GM21825 (cell line): ENCODE measurements at regions not wholly inside any gene's neighbourhood (a gene's known extent, or its start where the extent isn't known, plus 50 kb on each side); places are given as distances from the start of the nearest gene placed in this dataset.
"Not testable (repeated sequence)": the region's sequence is repeated elsewhere in the genome, so short reads cannot be mapped to it uniquely, and the experiment has no call there.

Experiments
- ATAC-seq: cut with Tn5 transposase; IDR thresholded peaks from one replicate; pipeline ENCODE4 v1.9.1; 2021; ENCODE audit warnings: mild to moderate bottlenecking, moderate library complexity; ENCODE audit not compliant: unreplicated experiment

GRCh38 chr12:90515199-90516175 is 439.5 kb downstream of the CCER1 start:
- peak; percentile 97 for ATAC-seq

DNA sequence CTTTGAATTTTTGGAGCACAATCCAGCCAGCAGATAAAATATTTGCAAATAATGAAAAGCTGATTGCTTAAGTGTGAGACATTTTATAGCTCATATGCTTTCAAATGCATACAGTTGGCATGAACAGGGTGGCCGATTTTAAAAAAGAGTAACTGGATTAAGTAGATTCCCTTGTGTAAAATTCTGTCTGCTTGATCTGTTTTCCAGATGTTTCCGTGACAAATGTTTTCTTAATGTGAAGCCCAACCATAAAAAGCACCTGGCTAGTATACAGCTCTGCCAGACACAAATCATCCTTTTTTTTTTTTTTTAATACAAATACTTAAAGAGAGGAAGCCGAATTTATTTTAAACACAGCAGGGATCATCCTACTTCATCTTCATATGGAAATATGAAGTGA is 440.7 kb downstream of the CCER1 start:
- no peak for ATAC-seq

DNA sequence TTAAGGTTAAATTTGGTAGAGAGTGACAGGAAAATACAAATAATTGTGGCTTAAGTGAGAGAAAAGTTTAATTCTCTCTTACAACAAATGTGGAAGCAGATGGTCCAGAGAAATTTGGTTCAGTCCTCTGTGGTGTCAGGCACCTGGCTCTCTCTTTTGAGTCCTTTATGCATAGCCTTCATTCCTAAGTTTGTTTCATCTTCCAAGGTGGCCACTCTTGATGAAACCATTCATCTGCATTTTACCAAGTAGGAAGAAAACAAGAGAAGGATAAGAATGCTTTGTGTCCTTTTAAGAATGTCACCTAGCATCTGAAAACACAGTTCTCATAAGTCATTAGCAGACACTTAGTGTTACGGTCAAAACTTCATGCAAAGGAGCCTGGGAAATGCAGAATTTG is 442.5 kb downstream of the CCER1 start:
- no peak for ATAC-seq

- ATAC-seq, result no peak
Measured at GRCh38 chr12:90510948-90511347, 444.0 kb downstream of the CCER1 start.

DNA sequence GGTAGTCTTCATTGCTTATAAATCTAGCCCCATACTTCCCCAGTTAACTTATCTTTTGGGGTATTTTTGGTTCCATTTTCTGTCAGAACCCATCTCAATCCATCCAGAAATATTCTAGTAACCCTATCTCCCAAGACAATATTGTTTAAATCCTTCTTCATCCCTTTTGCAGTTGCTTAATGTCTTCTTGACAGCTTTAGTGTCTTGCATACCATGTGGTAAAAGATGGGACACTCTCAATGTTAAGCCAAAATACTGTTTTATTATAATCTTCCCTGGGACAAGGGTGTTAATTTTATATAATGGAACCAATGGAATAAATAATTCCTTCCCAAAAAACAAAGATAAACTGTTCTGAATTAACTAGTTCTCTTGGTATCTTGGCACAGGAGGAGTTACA is 450.2 kb downstream of the CCER1 start:
- no peak for ATAC-seq

GRCh38 chr12:90502070-90502469 is 452.9 kb downstream of the CCER1 start:
- no peak for ATAC-seq

- no peak for ATAC-seq
Measured at GRCh38 chr12:90501412-90501811, 453.6 kb downstream of the CCER1 start.

- ATAC-seq, result no peak
Measured at GRCh38 chr12:90499795-90500194, 455.2 kb downstream of the CCER1 start.

DNA sequence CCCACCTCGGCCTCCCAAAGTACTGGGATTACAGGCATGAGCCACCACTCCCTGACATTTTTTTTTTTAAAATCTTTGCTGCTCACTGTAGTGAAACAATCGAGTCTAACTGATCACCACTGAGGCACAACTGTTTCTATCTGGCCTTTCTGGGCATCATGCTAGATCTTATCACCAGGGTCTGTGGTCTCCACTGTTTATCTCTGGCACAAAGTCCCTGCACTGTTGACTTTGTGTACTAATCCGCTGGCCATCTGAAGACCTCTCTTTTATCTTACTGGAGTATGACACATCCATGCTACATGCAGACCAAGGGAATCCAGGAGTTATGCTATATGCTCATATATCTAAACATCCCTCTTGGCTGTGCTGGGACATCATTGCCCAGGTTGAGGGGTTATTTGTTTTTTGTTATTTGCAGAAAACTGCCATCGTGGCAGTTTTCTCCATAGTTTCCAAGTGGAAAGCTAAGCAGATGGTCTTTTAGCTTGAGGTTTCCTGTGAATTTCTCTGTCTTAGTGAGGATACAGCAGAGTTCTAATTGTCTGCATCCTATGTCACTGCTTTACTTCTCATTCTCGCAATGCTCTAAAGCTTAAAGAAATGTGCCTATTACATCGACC is 456.9 kb downstream of the CCER1 start:
- no peak for ATAC-seq

DNA sequence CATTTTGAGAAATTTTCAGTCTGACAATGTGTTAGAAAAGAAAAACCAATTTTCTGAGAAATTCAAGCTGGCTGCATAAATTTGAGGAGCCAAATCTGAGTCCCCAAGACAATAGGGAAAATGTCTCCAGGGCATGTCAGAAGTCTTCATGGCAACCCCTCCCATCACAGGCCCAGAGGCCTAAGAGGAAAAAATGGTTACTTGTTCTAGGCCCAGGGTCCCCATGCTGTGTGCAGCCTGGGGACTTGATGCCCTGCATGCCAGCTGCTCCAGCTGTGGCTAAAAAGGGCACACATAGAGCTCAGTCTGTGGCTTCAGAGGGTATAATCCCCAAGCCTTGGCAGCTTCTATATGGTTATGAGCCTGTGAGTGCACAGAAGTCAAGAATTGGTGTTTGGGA is 464.6 kb downstream of the CCER1 start:
- no peak for ATAC-seq

DNA sequence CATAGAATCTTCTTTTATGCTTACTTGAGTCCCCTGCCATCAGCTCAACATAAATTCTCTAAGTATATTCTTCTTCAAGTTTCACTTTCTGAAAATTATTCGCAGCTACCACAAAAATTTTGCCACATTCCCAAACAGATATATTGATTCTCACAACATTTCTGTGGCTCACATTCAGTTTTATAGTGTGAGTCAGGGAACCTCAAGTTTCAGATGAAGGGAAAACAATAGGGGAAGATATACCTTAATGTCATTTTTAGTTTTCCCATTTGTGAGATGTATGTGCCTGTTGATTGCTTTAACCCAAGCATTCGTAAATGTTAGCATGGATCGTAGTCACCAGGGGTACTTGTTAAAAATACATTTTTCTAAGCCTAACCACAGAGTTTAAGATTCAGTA is 465.8 kb downstream of the CCER1 start:
- no peak for ATAC-seq

- no peak for ATAC-seq
Measured at GRCh38 chr12:90485560-90485959, 469.4 kb downstream of the CCER1 start.

GRCh38 chr12:90484094-90484493 is 470.9 kb downstream of the CCER1 start:
- ATAC-seq, result no peak

DNA sequence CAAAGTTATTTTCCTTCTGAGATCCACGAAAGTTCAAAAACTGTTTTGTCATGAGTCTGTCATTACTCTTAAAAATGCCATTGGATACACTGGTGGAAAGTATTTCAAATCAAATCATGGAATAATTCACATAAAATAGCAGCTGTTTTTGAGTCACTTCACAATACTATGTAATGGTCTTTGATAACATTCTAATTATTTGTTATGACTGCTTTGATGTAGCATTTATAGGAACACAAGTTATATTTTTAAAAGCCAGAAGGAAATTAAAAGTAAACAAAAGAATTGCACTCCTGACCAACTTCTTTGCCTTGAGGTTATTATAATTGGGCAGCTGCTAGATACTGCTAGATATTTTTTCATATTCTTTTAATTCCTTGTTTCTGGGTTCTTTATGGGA is 473.2 kb downstream of the CCER1 start:
- ATAC-seq, result no peak

DNA sequence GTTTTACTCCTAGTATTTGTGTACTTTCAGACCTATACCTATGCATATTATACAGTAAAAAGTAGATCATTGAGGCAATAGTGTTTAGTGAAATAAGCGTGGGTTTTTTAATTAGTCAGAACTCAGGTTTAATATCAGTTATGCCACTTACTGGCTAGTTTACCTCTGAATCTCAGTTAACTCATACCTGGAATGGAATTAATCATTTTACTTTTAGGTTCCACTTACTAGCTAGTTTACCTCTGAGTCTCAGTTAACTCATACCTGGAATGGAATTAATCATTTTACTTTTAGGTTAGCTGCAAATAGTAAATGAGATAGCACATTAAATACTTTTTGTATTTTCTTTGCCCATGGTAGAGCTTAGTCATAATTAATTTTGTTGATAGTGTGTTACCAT is 475.7 kb downstream of the CCER1 start:
- no peak for ATAC-seq

- ATAC-seq, result no peak
Measured at GRCh38 chr12:90473831-90474230, 481.1 kb downstream of the CCER1 start.

GRCh38 chr12:90460681-90461080 is 494.3 kb downstream of the CCER1 start:
- ATAC-seq, result no peak

DNA sequence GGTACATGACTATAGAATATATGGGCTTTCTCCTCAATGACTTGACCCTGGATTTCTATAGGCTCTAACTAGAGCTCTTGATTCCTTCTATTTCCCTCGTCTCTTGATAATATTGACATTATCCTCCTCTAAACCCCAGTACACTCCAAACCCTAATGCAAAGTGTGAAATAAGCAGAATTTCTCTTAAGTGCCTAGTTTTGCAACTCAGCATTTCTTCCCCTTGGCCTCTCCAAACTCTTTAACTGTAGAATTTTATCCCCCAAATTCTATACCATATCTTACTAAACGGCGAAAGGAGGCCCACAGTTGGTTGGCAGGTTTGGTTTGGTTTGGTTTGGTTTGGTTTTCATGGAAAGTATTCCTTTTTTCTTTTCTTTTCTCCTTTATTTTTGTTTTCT is 498.7 kb downstream of the CCER1 start:
- no peak for ATAC-seq

GRCh38 chr12:90455756-90456155 is 499.2 kb downstream of the CCER1 start:
- no peak for ATAC-seq

DNA sequence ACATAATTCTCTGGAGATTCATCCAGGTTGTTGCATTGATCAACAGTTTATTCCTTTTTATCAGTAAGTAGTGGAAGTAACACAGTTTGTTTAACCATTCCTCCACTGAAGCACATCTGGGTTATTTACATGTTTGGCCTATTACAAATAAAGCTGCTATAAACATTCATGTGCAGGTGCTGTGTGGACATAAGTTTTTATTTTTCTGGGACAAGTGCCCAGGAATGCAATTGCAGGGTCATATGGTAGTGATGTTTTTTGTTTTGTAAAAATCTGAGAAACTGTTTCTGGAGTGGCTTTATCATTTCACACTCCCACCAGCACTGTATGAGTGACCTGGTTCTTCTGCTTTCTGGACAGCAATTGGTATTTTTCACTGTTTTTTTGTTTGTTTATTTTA is 505.4 kb downstream of the CCER1 start:
- no peak for ATAC-seq

GRCh38 chr12:90443466-90443865 is 511.5 kb downstream of the CCER1 start:
- ATAC-seq, result not testable (repeated sequence)

DNA sequence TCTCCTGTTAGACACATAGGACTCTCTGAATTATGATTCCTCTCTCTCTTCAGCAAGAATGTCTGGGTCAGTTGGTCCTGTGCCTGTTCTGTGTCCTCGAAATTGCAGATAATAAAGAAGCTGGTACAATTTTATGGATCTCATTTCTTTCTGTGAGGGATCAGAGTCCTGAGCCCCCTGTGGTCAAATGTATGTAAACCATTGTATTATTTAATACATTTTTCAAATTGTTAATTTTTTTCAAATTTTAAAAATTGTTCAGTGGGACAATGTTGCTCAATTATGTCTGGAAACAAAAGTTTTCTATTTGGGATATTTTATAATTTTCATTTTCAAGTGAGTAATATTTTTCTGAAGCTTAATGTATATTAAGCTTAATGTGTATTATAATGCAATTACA is 513.5 kb downstream of the CCER1 start:
- no peak for ATAC-seq
